HG02623 (cell line): ENCODE measurements at regions not wholly inside any gene's neighbourhood (a gene's known extent, or its start where the extent isn't known, plus 50 kb on each side); places are given as distances from the start of the nearest gene placed in this dataset.

ENCODE experiments used
- ATAC-seq: cut with Tn5 transposase; IDR thresholded peaks from one replicate; pipeline ENCODE4 v1.9.1; 2021; ENCODE audit warnings: moderate library complexity; ENCODE audit not compliant: unreplicated experiment

DNA sequence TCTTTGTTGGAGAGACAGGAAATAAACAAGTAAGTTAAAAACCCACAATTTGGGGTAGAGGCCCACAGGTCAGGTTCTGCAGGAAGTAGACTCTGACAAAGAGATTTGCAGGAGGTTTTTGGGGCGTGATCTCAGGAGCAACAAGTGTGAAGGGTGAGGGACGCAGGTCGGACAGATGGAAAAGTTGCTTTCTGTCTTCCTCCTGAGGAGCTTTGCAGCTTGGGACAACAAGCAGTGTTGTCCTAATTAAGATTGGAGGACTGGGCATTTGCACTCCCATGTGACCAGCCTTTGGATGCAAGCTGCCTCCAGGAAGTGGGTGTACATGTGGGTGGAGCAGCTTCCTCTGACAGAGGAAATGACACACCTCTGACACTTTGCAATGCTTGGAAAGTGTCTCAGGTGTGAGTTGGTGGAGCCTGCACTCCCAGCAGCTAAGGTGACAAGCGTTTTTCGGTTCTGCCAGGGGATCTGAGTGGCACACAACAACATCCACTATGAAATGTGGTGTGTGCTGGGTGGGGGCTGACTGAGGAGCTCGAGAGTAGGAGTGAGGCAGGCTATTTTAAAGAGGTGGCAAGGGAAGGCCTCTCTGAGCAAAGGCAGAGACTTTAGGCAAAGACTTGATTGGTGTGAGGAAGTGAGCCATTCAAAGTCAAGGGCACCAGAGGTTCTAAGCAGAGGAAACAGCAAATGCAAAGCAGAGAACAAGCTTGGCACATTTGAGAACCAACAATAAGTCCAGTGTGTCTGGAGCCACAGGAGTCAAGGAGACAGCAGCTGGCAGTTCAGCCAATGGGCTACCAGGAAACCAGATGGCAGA, 339.8 kb upstream of the GATB start:
- ATAC-seq = no peak

DNA sequence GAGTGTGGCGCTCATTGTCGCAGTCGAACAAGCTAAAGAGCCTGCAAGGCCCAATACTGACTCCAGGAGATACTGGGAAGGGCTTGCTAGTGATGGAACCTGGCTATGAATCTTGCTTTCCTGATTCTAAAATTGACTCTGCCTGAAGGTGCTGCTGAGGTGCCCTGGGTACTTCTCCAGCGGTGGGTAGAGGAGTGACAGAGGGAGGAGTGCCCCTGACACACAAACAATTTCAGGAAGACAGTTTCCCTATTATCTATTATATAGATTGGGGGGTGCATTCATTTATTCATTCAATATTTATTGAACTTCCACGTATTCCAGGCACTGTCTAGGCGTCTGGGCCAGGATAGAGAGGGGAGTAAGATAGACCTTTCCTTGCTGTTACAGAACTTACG, 339.2 kb upstream of the GATB start:
- no peak for ATAC-seq

DNA sequence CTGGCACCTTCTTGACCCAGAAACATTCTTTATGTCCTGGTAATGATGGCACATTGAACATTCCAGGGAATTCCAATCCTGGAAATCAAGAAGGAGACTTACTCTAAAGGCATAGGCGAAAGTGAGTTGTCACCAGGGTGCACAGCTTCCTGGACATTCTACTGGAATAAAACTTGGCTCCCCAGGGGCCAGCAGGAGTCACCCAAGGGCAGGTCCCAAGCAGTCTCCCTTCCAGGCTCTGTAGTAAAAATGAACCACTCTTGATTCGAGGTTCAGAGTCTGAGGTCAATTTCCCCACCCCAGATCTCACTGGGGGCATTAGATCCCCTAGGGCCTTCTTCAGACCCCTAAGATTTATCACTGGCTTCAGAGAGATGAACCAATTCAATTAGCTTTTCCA, 338.7 kb upstream of the GATB start:
- ATAC-seq = no peak

DNA sequence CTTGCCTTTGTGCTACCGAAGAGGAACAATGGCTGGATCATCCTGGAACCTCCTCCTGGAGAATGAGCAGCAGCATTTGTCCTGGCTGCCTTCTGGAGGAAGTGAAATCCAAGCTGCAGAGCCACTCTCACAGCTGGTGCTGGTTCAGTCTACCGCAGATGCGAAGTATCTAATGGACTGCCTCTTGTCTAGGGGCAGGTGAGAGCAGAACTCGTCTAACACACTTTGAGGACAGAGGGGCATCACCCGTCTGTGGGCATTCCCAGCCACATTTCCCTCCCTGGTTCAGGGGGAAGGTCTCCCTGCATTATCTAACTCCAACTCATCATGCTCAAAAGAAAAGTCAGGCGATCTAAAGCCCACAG, 338.2 kb upstream of the GATB start:
- no peak for ATAC-seq

- no peak for ATAC-seq
These were observed 337.7 kb upstream of the GATB start for GRCh38 chr4:152098365-152099060.

- no peak for ATAC-seq
These were observed 336.6 kb upstream of the GATB start for GRCh38 chr4:152097371-152097770.

DNA sequence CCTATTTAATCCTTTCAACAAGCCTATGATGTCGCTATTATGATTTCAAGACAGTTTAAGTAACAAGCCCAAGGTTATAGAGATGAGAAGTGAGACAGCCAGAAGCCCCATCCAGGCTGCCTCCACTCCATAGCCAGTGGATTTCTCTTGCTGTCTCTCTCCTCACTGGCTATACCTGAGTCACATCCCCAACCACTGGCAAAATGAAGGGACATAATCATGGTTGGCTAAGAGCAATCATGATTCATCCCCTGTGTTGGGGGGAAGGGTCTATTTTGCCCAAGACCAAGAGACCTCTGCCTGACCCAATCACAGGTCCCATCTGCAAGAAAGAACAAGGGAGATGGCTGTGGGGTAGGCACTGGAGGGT, 334.9 kb upstream of the GATB start:
- no peak for ATAC-seq

- no peak for ATAC-seq
These were observed 334.3 kb upstream of the GATB start for GRCh38 chr4:152094970-152095700.

GRCh38 chr4:152091405-152091804, 330.6 kb upstream of the GATB start:
- no peak for ATAC-seq

GRCh38 chr4:152090543-152090942, 329.7 kb upstream of the GATB start:
- ATAC-seq = no peak

DNA sequence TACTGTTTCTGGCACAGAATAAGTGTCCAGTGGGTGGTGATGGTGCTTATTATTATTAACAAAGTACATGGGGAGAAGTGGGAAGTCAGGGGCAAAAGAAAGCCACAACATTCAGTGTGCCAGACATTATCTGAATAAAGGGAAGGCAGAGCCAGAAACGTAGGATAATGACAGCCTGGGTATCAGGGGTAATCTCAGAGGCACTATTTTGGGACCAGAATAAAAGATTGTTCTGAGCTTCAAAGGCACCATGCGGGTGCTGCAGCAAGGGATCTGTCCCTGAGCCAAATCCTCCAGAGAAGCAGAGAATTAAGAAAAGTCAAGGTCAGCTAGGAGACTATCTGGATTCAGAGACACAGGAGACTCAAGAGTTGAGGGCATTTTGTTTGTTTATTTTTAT, 328.8 kb upstream of the GATB start:
- ATAC-seq = no peak

DNA sequence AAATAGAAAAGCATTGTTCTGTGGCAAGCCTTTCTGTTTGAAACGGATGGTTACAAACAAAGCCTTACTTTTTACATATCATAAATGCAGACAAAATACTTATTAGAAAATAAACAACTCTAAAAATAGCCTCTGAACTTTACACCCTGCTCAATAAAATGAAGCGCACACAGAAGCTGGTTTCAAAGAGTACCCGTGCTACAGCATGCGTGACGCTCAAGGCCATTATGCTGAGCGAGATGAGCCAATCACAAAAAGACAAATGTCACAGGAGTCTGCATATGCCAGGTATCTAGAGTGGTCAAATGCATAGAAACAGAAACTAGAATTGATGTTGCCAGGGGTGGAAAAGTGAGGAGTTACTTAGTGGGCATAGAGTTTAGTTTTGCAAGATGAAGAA, 326.5 kb upstream of the GATB start:
- ATAC-seq = no peak

GRCh38 chr4:152085657-152086056, 324.9 kb upstream of the GATB start:
- ATAC-seq = no peak

GRCh38 chr4:152083338-152083737, 322.5 kb upstream of the GATB start:
- ATAC-seq = no peak

- peak; percentile 60 for ATAC-seq
These were observed 320.2 kb upstream of the GATB start for GRCh38 chr4:152081024-152081423.

- ATAC-seq = no peak
These were observed 318.9 kb upstream of the GATB start for GRCh38 chr4:152079543-152080293.

- no peak for ATAC-seq
These were observed 318.3 kb upstream of the GATB start for GRCh38 chr4:152079079-152079478.

DNA sequence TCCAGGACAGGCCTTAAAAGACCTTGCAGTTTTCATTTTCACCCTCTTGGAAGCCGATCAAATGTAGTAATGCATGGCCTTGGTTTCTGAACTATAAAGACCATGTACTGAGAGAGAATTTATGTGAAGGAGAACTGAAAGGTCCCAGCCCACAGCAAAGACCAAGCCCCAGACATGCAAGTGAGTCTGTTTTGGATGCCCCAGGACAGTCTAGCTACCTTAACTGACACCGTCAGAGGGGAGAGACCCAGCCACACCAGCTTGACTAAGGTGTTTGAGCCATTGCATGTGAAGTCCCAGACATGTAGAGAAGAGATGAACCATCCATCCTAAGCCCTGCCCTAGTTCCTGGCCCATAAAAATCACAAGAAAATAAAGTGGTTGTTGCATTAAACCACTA, 316.8 kb upstream of the GATB start:
- no peak for ATAC-seq

DNA sequence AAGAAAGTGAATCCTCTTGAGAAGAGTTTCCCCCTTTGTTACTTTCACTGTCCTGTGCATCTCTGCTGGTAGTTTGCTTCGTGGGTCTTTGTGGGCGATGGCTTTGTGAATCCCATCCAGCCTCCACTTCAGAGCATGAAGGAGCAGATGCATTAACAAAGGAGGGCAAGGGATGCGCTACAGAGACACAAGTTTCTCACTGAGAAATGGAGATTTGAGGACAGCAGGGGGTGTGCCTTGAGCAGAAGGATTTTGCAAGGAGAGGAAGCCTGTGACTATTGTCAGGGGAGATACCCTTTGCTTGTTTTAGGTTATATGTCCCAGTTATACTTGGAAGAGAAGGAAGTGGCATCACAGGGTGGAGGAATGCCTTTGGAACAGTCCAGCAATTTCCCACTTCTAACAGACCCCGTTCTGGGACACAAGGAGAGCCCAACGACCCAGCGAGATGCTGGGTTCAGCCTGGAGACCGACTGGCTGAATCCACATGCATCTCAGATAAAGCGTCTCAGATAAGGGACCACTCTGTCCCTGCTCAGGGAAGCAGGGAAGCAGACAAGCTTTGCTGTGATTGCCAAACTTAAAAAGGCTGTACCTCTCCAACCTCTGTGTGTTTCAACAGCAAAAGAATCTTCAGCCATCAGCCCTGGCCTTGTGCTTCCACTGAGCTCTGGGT, 314.6 kb upstream of the GATB start:
- ATAC-seq = no peak

DNA sequence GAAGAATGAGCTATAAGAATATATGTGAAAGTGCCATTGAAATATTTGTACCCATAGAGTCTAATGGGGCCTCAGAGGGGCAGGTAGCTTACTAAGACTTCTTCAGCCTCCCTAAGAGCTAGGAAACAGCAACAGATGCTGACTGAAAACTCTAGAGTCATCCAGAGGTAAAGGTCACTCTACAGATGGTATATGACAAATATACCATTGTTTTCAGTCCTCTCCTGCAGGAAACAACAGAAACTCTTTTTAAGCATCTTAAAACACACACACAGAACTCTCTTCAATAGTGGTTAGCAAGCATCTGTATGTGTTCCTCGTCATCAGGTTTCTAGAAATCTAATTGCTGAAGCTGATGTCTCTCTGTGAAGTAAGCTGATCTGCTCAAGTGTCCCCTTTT, 313.8 kb upstream of the GATB start:
- ATAC-seq = no peak

GRCh38 chr4:152074088-152074437, 313.3 kb upstream of the GATB start:
- no peak for ATAC-seq
